GM19025 (cell line): ENCODE measurements at regions not wholly inside any gene's neighbourhood (a gene's known extent, or its start where the extent isn't known, plus 50 kb on each side); places are given as distances from the start of the nearest gene placed in this dataset.
A peak's percentile ranks its signal among the peaks of the same experiment; 100 is the strongest.

Experiments used
- ATAC-seq: cut with Tn5 transposase; IDR thresholded peaks from one replicate; pipeline ENCODE4 v1.9.1; 2021; ENCODE audit warnings: mild to moderate bottlenecking, low read depth, moderate library complexity; ENCODE audit not compliant: unreplicated experiment

DNA sequence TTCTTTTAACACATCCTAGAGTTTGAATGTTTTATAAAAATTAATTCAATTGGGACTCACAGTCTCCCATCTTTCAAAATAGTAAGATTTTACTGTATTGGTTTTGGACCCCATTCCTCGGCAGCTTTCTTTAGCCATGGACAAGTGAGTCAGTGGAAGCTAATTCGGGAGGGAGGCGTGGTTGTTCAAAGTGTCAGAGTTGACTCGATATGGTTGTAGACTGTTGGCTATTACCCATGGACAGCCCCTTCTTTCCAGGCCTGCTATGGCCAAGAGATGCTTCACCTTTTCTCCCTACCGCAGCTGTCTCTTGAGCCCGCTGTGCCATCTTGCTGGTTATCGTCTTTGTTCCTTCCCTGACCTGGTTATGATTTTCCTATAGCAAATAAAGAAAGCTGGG, 243.0 kb downstream of the CD83 start:
- ATAC-seq: no peak

GRCh38 chr6:14361297-14361696, 243.7 kb downstream of the CD83 start:
- no peak for ATAC-seq

GRCh38 chr6:14361956-14362587, 244.5 kb downstream of the CD83 start:
- ATAC-seq: no peak

GRCh38 chr6:14364370-14364769, 246.8 kb downstream of the CD83 start:
- ATAC-seq: no peak

GRCh38 chr6:14365393-14365792, 247.8 kb downstream of the CD83 start:
- ATAC-seq: no peak

DNA sequence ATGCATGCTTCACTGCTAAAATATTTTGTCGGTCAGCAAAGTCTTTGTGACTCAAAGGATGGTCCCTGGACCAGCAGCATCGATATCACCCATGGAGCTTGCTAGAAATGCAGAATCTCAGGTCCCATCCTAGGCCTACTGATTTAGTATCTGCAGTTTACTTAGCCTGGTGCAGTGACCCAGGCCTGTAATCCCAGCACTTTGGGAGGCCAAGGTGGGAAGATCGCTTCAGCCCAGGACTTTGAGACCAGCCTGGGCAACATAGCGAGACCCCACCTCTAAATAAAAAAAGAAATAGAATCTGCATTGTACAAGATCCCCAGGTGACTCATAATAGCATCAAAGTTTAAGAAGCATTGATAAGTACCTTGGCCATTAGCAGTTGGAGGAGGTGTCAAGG, 248.7 kb downstream of the CD83 start:
- no peak for ATAC-seq

GRCh38 chr6:14366872-14367271, 249.3 kb downstream of the CD83 start:
- ATAC-seq: no peak

GRCh38 chr6:14367296-14367695, 249.7 kb downstream of the CD83 start:
- ATAC-seq: no peak

- ATAC-seq: no peak
Observed at GRCh38 chr6:14369717-14370116, 252.1 kb downstream of the CD83 start.

- ATAC-seq: peak; percentile 39
Observed at GRCh38 chr6:14371530-14371929, 254.0 kb downstream of the CD83 start.

- ATAC-seq: no peak
Observed at GRCh38 chr6:14372734-14373489, 255.3 kb downstream of the CD83 start.

DNA sequence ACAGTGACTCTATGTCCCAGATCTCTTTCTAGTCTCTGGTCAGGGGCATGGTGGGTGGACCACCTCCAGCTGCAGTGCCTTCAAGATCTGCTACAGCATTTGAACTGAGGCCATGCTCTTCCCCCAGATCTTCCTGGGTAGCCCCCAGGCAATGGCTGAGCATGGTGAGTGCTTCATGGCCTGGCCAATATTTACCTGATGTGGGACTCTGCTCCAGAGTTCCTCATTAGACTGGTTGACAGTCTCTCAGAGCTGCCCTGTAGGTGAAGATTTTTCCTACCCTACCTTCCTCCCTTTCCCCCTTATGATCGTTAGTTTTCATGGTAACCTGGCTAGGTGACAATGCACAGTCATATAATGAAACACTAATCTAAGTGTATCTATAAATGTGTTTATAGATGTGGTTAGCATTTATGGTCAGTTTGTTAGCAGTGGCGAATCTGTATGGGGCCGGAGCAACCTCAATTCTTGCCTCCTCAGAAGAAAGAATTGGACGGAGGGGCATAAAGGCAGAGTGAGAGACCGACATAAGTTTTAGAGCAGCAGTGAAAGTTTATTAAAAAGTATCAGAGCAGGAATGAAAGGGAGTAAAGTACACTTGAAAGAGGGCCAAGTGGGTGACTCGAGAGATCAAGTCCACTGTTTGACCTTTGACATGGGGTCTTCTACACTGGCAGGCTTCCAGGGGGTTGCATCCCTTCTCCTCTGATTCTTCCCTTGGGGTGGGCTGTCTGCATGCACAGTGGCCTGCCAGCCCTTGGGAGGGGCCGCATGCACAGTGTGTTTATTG, 256.3 kb downstream of the CD83 start:
- no peak for ATAC-seq

- no peak for ATAC-seq
Observed at GRCh38 chr6:14375930-14376329, 258.4 kb downstream of the CD83 start.

- no peak for ATAC-seq
Observed at GRCh38 chr6:14379568-14379967, 262.0 kb downstream of the CD83 start.

DNA sequence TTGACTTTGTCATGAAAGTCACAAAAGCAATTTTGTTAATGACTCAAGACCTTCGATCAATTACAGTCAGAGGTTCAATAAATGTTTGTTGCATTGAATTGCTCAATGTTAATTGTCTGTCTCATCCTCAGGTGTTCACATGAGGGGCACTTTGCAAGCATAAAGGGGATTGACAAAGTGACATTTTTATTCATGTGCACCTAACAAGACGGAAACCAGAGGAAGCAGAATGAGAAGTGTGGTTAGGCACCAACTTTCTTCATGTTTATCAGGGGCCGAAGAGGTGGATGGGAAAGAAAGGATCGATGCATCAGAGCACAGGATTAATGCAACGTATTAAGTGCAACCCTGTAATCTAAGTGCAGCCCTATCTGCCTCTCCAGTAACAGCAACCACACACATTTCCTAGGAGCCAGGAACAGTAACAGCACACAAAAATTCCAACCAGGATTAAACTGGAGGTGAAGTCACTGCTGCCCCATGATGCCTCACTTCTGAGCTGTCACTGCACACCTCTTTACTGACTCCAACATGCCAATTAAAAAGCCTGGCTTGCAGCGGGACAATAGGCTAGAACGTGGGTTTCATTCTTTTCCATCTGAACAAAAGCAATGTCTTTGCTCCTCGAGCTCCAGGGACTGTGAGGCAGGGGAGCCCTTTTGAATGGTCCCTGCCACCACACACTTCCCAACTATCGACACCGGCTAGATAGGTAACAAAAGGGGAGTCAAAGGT, 262.7 kb downstream of the CD83 start:
- ATAC-seq: no peak

GRCh38 chr6:14380901-14381828, 263.6 kb downstream of the CD83 start:
- no peak for ATAC-seq

- ATAC-seq: no peak
Observed at GRCh38 chr6:14381829-14382677, 264.5 kb downstream of the CD83 start.

GRCh38 chr6:14382678-14383236, 265.2 kb downstream of the CD83 start:
- no peak for ATAC-seq
